OCI-LY7 (cell line): ENCODE measurements at regions not wholly inside any gene's neighbourhood (a gene's known extent, or its start where the extent isn't known, plus 50 kb on each side); places are given as distances from the start of the nearest gene placed in this dataset.

Source experiments
- BruUV-seq: library from RNA; stranded (reverse); fragments of 400-500 nt; replicated peaks from 2 replicates; lab custom pipeline; 2021; lab: Mats Ljungman, UMichigan
- CTCF ChIA-PET: fragments of 300-600 bp; sonication (Branson Sonifier 250); formaldehyde crosslinking; loops from one replicate; lab custom pipeline; 2022; ENCODE audit warnings: antibody characterized with exemption; ENCODE audit not compliant: unreplicated experiment; lab: Charles Lee
- POLR2A ChIA-PET: fragments of 300-600 bp; sonication (Branson Sonifier 250); formaldehyde crosslinking; loops from one replicate; lab custom pipeline; 2022; ENCODE audit warnings: antibody characterized with exemption; lab: Charles Lee
- DNase-seq: peaks from one replicate; pipeline ENCODE4 v3.0.0-alpha.2; 2015; ENCODE audit warnings: low spot score
- H2AFZ ChIP-seq: fragments of 200-600 bp; sonication (generic), shearing (Covaris generic); 2 replicates; pipeline ENCODE4 v1.6.1; 2014; ENCODE audit warnings: mild to moderate bottlenecking, antibody characterized with exemption, low read length, moderate library complexity
- H3K27ac ChIP-seq: fragments of 200-600 bp; sonication (generic); 2 replicates; pipeline ENCODE4 v1.5.1; 2014; ENCODE audit warnings: mixed run types, low read depth, mild to moderate bottlenecking, moderate library complexity, low read length, inconsistent platforms; ENCODE audit not compliant: poor library complexity, severe bottlenecking
- H3K36me3 ChIP-seq: fragments of 200-600 bp; sonication (generic); 2 replicates; pipeline ENCODE4 v1.6.1; 2014; ENCODE audit warnings: mild to moderate bottlenecking, antibody characterized with exemption, low read length, moderate library complexity, mixed read lengths; ENCODE audit not compliant: insufficient read depth
- H3K4me1 ChIP-seq: fragments of 200-600 bp; sonication (generic); 2 replicates; pipeline ENCODE4 v1.5.1; 2014; ENCODE audit warnings: mild to moderate bottlenecking, low read length; ENCODE audit not compliant: insufficient read depth, poor library complexity, severe bottlenecking
- H3K4me2 ChIP-seq: fragments of 200-600 bp; sonication (generic); 2 replicates; pipeline ENCODE4 v1.6.1; 2014; ENCODE audit warnings: mild to moderate bottlenecking, low read length
- H3K4me3 ChIP-seq: fragments of 200-600 bp; sonication (generic); 2 replicates; pipeline ENCODE4 v1.5.1; 2014; ENCODE audit warnings: mild to moderate bottlenecking, low read depth, low read length; ENCODE audit not compliant: poor library complexity, severe bottlenecking
- H3K79me2 ChIP-seq: fragments of 200-600 bp; sonication (generic); 2 replicates; pipeline ENCODE4 v1.6.1; 2016; ENCODE audit warnings: low read depth, mild to moderate bottlenecking, low read length, moderate library complexity, mixed read lengths; ENCODE audit not compliant: insufficient read depth
- H3K9me2 ChIP-seq: fragments of 200-600 bp; sonication (generic); 2 replicates; pipeline ENCODE4 v1.6.1; 2016; ENCODE audit warnings: mild to moderate bottlenecking, low read length, mixed read lengths; ENCODE audit not compliant: insufficient read depth
- H3K9me3 ChIP-seq: fragments of 200-600 bp; sonication (generic); 2 replicates; pipeline ENCODE4 v1.6.1; 2014; ENCODE audit warnings: mild to moderate bottlenecking, mixed run types, low read length, mixed read lengths
- H4K20me1 ChIP-seq: fragments of 200-600 bp; sonication (generic); 2 replicates; pipeline ENCODE4 v1.6.1; 2014; ENCODE audit warnings: mild to moderate bottlenecking, antibody characterized with exemption, low read length, moderate library complexity, mixed read lengths; ENCODE audit not compliant: insufficient read depth
- CTCF ChIP-seq: fragments of 200-600 bp; sonication (generic); conservative IDR thresholded peaks from 2 replicates; pipeline ENCODE4 v1.5.1; 2014; ENCODE audit warnings: mild to moderate bottlenecking, antibody characterized with exemption, low read length, moderate library complexity, mixed read lengths
- EZH2phosphoT487 ChIP-seq: fragments of 200-600 bp; sonication (generic); IDR thresholded peaks from 2 replicates; pipeline ENCODE4 v1.6.1; 2018; ENCODE audit warnings: low read depth, borderline replicate concordance, mild to moderate bottlenecking, mixed run types, antibody characterized with exemption, low read length, moderate library complexity, mixed read lengths
- intact Hi-C: fragments of 100-400 bp; cut with micrococcal nuclease; formaldehyde crosslinking; loops from one replicate; pipeline ENCODE4 v1.10.0; 2022; ENCODE audit not compliant: unreplicated experiment

DNA sequence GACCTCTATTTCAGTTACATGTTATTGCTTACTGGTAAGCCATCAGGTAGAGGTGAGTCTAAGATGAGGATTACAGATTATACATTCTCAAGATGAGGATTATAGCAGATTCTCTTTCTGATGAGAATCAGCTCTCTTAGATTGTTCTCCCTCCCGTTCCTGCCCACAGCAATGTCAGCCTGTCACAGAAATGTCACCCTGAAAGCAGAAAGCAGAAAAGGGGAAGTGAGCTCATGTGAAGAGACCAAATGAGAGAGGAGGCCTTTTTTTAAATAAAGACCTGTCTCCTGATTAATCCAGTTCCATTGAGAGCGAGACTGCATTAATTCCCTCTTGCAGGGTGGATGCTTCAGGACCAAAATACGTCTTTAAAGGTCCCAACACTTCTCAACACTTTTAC is 445.6 kb downstream of the KCTD12 start:
- Histone ChIP-seq H3K9me2 (no peaks in the 10 kb centered on the region), H3K9me3 (no peaks in the 10 kb centered on the region), H3K4me1 (no peaks in the 10 kb centered on the region), H2AFZ (peak overlapping the region; percentile 13; the same call in 1 of the 2 replicates), H3K36me3 (no peaks in the 10 kb centered on the region), H3K27ac (no peak overlapping the region), H3K4me3 (no peak overlapping the region), H3K79me2 (no peaks in the 10 kb centered on the region), H4K20me1 (no peaks in the 10 kb centered on the region), H3K4me2 (no peak overlapping the region)
- TF ChIP-seq EZH2phosphoT487 (no peak), CTCF (no peak)
- CTCF ChIA-PET, result no interaction called here
- no TSS peak for BruUV-seq
- POLR2A ChIA-PET, result no interaction called here
- intact Hi-C loops, result no loop called here
- peak; percentile 17 for DNase-seq

DNA sequence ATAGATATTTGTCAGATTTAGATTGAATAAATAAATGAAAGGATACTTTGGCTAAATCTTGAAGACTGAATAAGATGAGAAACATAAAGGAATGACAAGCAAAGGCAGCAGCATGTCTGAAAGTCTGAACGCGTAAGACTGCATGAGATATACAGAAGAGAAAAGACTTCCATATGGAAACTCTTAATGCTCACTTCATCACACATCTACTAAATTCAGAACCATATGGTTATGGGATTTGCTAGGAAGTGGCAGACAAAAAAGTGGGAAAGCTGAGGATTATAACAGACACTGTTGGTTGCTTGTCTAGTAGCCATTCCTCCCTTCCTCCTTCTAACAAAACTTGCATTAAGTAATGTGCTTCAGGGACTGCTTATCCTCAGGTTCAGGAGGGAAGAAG is 446.7 kb downstream of the KCTD12 start:
- CTCF ChIA-PET, result no interaction called here
- Histone ChIP-seq H3K9me2 (no peaks in the 10 kb centered on the region), H3K9me3 (no peaks in the 10 kb centered on the region), H3K4me1 (no peaks in the 10 kb centered on the region), H3K27ac (no peak overlapping the region), H3K4me3 (no peak overlapping the region), H3K4me2 (no peak overlapping the region), H2AFZ (no peak overlapping the region), H4K20me1 (no peaks in the 10 kb centered on the region), H3K79me2 (no peaks in the 10 kb centered on the region), H3K36me3 (no peaks in the 10 kb centered on the region)
- TF ChIP-seq EZH2phosphoT487 (no peak), CTCF (no peak)
- BruUV-seq, result no TSS peak
- POLR2A ChIA-PET, result no interaction called here
- DNase-seq, result no peak
- intact Hi-C loops, result no loop called here

DNA sequence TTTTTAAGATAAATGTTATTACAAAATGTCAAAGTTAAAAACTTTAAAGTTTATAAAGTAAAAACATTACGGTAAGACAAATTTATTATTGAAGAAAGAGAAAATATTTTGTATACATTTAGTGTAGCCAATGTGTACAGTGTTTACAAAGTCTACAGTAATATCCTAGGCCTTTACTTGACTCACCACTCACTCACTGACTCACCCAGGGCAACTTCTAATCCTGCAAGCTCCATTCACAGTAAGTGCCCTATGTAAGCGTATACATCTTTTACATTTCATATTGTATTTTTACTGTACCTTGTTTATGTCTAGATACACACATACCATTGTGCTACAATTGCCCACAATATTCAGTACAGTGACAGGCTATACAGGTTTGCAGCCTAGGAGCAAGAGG is 448.2 kb downstream of the KCTD12 start:
- no peak overlapping the region for H3K4me2 ChIP-seq
- no peak overlapping the region for H2AFZ ChIP-seq
- no peak for TF ChIP-seq CTCF
- no peak for TF ChIP-seq EZH2phosphoT487
- intact Hi-C loops, result no loop called here
- POLR2A ChIA-PET, result no interaction called here
- no peak overlapping the region for H3K4me3 ChIP-seq
- H3K27ac ChIP-seq, result no peak overlapping the region
- H3K9me2 ChIP-seq, result no peaks in the 10 kb centered on the region
- H4K20me1 ChIP-seq, result no peaks in the 10 kb centered on the region
- H3K4me1 ChIP-seq, result no peaks in the 10 kb centered on the region
- H3K36me3 ChIP-seq, result no peaks in the 10 kb centered on the region
- BruUV-seq, result no TSS peak
- H3K79me2 ChIP-seq, result no peaks in the 10 kb centered on the region
- no peak for DNase-seq
- CTCF ChIA-PET, result no interaction called here
- no peaks in the 10 kb centered on the region for H3K9me3 ChIP-seq
